B cell (primary cell): ENCODE measurements at regions not wholly inside any gene's neighbourhood (a gene's known extent, or its start where the extent isn't known, plus 50 kb on each side); places are given as distances from the start of the nearest gene placed in this dataset.
"Not testable (repeated sequence)": the region's sequence is repeated elsewhere in the genome, so short reads cannot be mapped to it uniquely, and the experiment has no call there.

ENCODE experiments used
- ATAC-seq: fragments of 200-7000 bp; cut with Tn5 transposase; one replicate; pipeline ENCODE4 v1.10.0; 2021; ENCODE audit warnings: low read depth, mild to moderate bottlenecking, moderate number of reproducible peaks, moderate library complexity
- CTCF ChIA-PET: fragments of 350-600 bp; sonication (Branson Sonifier 250); formaldehyde crosslinking; loops from one replicate; lab custom pipeline; 2021; ENCODE audit warnings: antibody characterized with exemption, inconsistent platforms; lab: Charles Lee
- POLR2A ChIA-PET: fragments of 350-600 bp; sonication (Branson Sonifier 250); formaldehyde crosslinking; loops from one replicate; lab custom pipeline; 2021; ENCODE audit warnings: antibody characterized with exemption; lab: Charles Lee
- DNase-seq: peaks from one replicate; pipeline ENCODE4 v3.0.0; 2013
- H2AFZ ChIP-seq: 2 replicates; pipeline ENCODE4 v1.6.1; 2012; ENCODE audit warnings: mild to moderate bottlenecking, low read depth, low read length; ENCODE audit not compliant: insufficient read depth, poor library complexity, severe bottlenecking
- H3K27ac ChIP-seq, 2 donors: 1 replicate in 1 of 2; 2 replicates in 1 of 2; pipeline ENCODE4 v1.5.1; 2012 to 2013; ENCODE audit warnings: low read length in 2 of 2, mild to moderate bottlenecking in 2 of 2, moderate library complexity in 1 of 2
- H3K27me3 ChIP-seq, 4 experiments: fragments of 200-600 bp in 1 of 4; sonication (generic) in 1 of 4; replicated peaks in 1 of 4; 1 replicate in 2 of 4; 2 replicates in 2 of 4; pipeline versions ENCODE4 v1.6.1 to v1.7.0; 2013 to 2016; ENCODE audit warnings: low read length in 3 of 4, mild to moderate bottlenecking in 2 of 4, mixed read lengths in 1 of 4, moderate library complexity in 1 of 4; ENCODE audit not compliant: insufficient read depth in 4 of 4, control insufficient read depth in 3 of 4; ENCODE audit errors: control extremely low read depth in 1 of 4
- H3K36me3 ChIP-seq, 2 experiments: replicated peaks in 1 of 2; 1 replicate in 1 of 2; 2 replicates in 1 of 2; pipeline versions ENCODE4 v1.6.1 to v1.7.1; 2013; ENCODE audit warnings: low read length in 1 of 2; ENCODE audit not compliant: insufficient read depth in 2 of 2, control insufficient read depth in 1 of 2; ENCODE audit errors: control extremely low read depth in 1 of 2, extremely low read depth in 1 of 2
- H3K4me1 ChIP-seq, 2 donors: fragments of 200-600 bp in 1 of 2; sonication (generic) in 1 of 2; 1 replicate in 1 of 2; 2 replicates in 1 of 2; pipeline versions ENCODE4 v1.5.1 to v1.6.1; 2013 to 2017; ENCODE audit warnings: low read length in 2 of 2; ENCODE audit not compliant: control insufficient read depth in 2 of 2, insufficient read depth in 2 of 2
- H3K4me2 ChIP-seq: replicated peaks from 2 replicates; pipeline ENCODE3; 2012; ENCODE audit warnings: mild to moderate bottlenecking, low read depth, low read length; ENCODE audit not compliant: poor library complexity, severe bottlenecking
- H3K4me3 ChIP-seq, 5 experiments: fragments of 200-600 bp in 1 of 5; sonication (generic) in 1 of 5; 1 replicate in 3 of 5; 2 replicates in 2 of 5; pipeline versions ENCODE4 v1.5.1 to v1.7.0; 2011 to 2016; ENCODE audit warnings: low read length in 4 of 5, mild to moderate bottlenecking in 4 of 5, low read depth in 2 of 5, control low read depth in 1 of 5, moderate library complexity in 1 of 5; ENCODE audit not compliant: insufficient read depth in 1 of 5; ENCODE audit errors: control extremely low read depth in 1 of 5, extremely low read depth in 1 of 5
- H3K79me2 ChIP-seq: fragments of 200-600 bp; sonication (generic); one replicate; pipeline ENCODE4 v1.6.0; 2016; ENCODE audit warnings: low read length; ENCODE audit not compliant: control insufficient read depth, insufficient read depth
- H3K9ac ChIP-seq: fragments of 200-600 bp; sonication (generic); 2 replicates; pipeline ENCODE4 v1.6.1; 2017; ENCODE audit warnings: mild to moderate bottlenecking, low read length, moderate library complexity
- H3K9me3 ChIP-seq, 3 donors: one replicate each; pipeline versions ENCODE4 v1.6.1 to v1.7.1; 2013; ENCODE audit warnings: low read length in 2 of 3; ENCODE audit not compliant: control insufficient read depth in 2 of 3, insufficient read depth in 1 of 3; ENCODE audit errors: control extremely low read depth in 1 of 3
- H4K20me1 ChIP-seq: 2 replicates; pipeline ENCODE4 v1.6.0; 2012; ENCODE audit warnings: mild to moderate bottlenecking, low read length; ENCODE audit not compliant: insufficient read depth, control insufficient read depth, poor library complexity, severe bottlenecking
- H3K27ac Mint-ChIP-seq: one replicate; pipeline ENCODE4 v1.8.0; 2021; ENCODE audit warnings: mixed read lengths
- H3K27me3 Mint-ChIP-seq: one replicate; pipeline ENCODE4 v1.8.0; 2021; ENCODE audit warnings: mixed read lengths
- H3K4me1 Mint-ChIP-seq: one replicate; pipeline ENCODE4 v1.8.0; 2021; ENCODE audit warnings: mixed read lengths
- H3K4me3 Mint-ChIP-seq: one replicate; pipeline ENCODE4 v1.8.0; 2021; ENCODE audit warnings: mixed read lengths
- H3K9me3 Mint-ChIP-seq: one replicate; pipeline ENCODE4 v1.8.0; 2022; ENCODE audit warnings: mixed read lengths; ENCODE audit not compliant: insufficient read depth
- CTCF ChIP-seq: fragments of 200-600 bp; IDR thresholded peaks from one replicate; pipeline ENCODE4 v1.8.0; 2022; ENCODE audit warnings: antibody characterized with exemption, mild to moderate bottlenecking
- EZH2 ChIP-seq: IDR thresholded peaks from 2 replicates; pipeline ENCODE4 v1.6.1; 2012; ENCODE audit warnings: borderline replicate concordance, low read depth, mild to moderate bottlenecking, moderate library complexity, low read length; ENCODE audit not compliant: insufficient read depth, poor library complexity, severe bottlenecking
- WGBS: methylation state at CpG from one replicate; pipeline ENCODE4 v1.1.5; 2013; ENCODE audit warnings: missing lambda C conversion rate; ENCODE audit not compliant: insufficient coverage; 5-methylcytosine and 5-hydroxymethylcytosine counted together
- intact Hi-C: fragments of 100-400 bp; cut with micrococcal nuclease; formaldehyde crosslinking; loops from one replicate; pipeline ENCODE4 v1.10.0; 2022

- Histone ChIP-seq H4K20me1 (no peaks in the 10 kb centered on the region), H2AFZ (no peak overlapping the region), H3K27me3 (no peaks in the 10 kb centered on the region), H3K9me3 (peaks cover 2 to 17% (median 11%) of the 10 kb centered on the region in 3 donors), H3K27ac (no peak overlapping the region), H3K4me1 (no peaks in the 10 kb centered on the region), H3K9ac (no peak overlapping the region), H3K4me3 (no peak overlapping the region), H3K79me2 (no peaks in the 10 kb centered on the region), H3K36me3 (no peaks in the 10 kb centered on the region), H3K4me2 (no peak overlapping the region)
- intact Hi-C loops = no loop called here
- CTCF ChIA-PET = no interaction called here
- TF ChIP-seq CTCF (no peak), EZH2 (no peak)
- H3K4me1 Mint-ChIP-seq = no peaks in the 10 kb centered on the region
- POLR2A ChIA-PET = no interaction called here
- no peak for ATAC-seq
- DNase-seq = peak; percentile 2
- H3K27ac Mint-ChIP-seq = no peak overlapping the region
- no peaks in the 10 kb centered on the region for H3K27me3 Mint-ChIP-seq
- peaks cover 27% of the 10 kb centered on the region for H3K9me3 Mint-ChIP-seq
- no peak overlapping the region for H3K4me3 Mint-ChIP-seq
- 61% methylated on average over 75 of the region's 75 CpGs for WGBS
These were observed 2925.9 kb upstream of the OR11H1 start for GRCh38 chr22:12601870-12602779.

GRCh38 chr22:12603399-12603798 lies 2924.6 kb upstream of the OR11H1 start:
- POLR2A ChIA-PET, H3K4me1 Mint-ChIP-seq, CTCF ChIA-PET, DNase-seq, H3K27me3 ChIP-seq, ATAC-seq, H3K79me2 ChIP-seq, H3K27me3 Mint-ChIP-seq, H3K4me3 ChIP-seq, H4K20me1 ChIP-seq, H3K4me1 ChIP-seq, H3K9ac ChIP-seq, H2AFZ ChIP-seq, H3K4me2 ChIP-seq, H3K4me3 Mint-ChIP-seq, H3K27ac ChIP-seq, intact Hi-C loops, H3K27ac Mint-ChIP-seq, H3K36me3 ChIP-seq: not testable (repeated sequence)
- H3K9me3 Mint-ChIP-seq = peaks cover 21% of the 10 kb centered on the region
- H3K9me3 ChIP-seq = peaks cover 2 to 17% (median 11%) of the 10 kb centered on the region in 3 donors
- 73% methylated on average over 2 of the region's 6 CpGs for WGBS

- intact Hi-C loops, POLR2A ChIA-PET, CTCF ChIA-PET: not testable (repeated sequence)
These were observed 2924.2 kb upstream of the OR11H1 start for GRCh38 chr22:12603833-12604232.

More at GRCh38 chr22:12603833-12604232, 2924.2 kb upstream of the OR11H1 start:
- not testable (repeated sequence) for H3K79me2 ChIP-seq, ATAC-seq, H4K20me1 ChIP-seq, H3K36me3 ChIP-seq, H2AFZ ChIP-seq, H3K27ac ChIP-seq, H3K27me3 Mint-ChIP-seq, H3K4me3 ChIP-seq, H3K27me3 ChIP-seq, H3K4me2 ChIP-seq, DNase-seq, H3K4me1 ChIP-seq, H3K4me1 Mint-ChIP-seq, H3K4me3 Mint-ChIP-seq, H3K27ac Mint-ChIP-seq, H3K9ac ChIP-seq
- H3K9me3 Mint-ChIP-seq = peaks cover 22% of the 10 kb centered on the region
- peaks cover 2 to 18% (median 11%) of the 10 kb centered on the region in 3 donors for H3K9me3 ChIP-seq
